Transverse colon (tissue), 4 donors: ENCODE measurements at regions not wholly inside any gene's neighbourhood (a gene's known extent, or its start where the extent isn't known, plus 50 kb on each side); places are given as distances from the start of the nearest gene placed in this dataset.

ENCODE experiments used
- DNase-seq: peaks from one replicate; pipeline ENCODE4 v3.0.0-alpha.2; 2019
- H3K27ac ChIP-seq, 4 donors: fragments of 200-600 bp; sonication (generic); 2 replicates each; pipeline ENCODE4 v1.5.1; 2016 to 2018; ENCODE audit warnings: inconsistent platforms in 4 of 4
- H3K27me3 ChIP-seq: fragments of 200-600 bp; sonication (generic); 2 replicates; pipeline ENCODE4 v1.5.1; 2017; ENCODE audit warnings: inconsistent platforms
- H3K36me3 ChIP-seq, 4 donors: fragments of 200-600 bp; sonication (generic); 2 replicates each; pipeline ENCODE4 v1.5.1; 2017 to 2019; ENCODE audit warnings: inconsistent platforms in 4 of 4
- H3K4me1 ChIP-seq, 4 donors: fragments of 200-600 bp; sonication (generic); 2 replicates each; pipeline ENCODE4 v1.5.1; 2017 to 2020; ENCODE audit warnings: inconsistent platforms in 4 of 4
- H3K4me3 ChIP-seq, 4 donors: fragments of 200-600 bp; sonication (generic); 1 replicate in 1 of 4; 2 replicates in 3 of 4; pipeline versions ENCODE4 v1.5.1 to v1.6.1; 2017 to 2019; ENCODE audit warnings: inconsistent platforms in 4 of 4
- H3K9me3 ChIP-seq, 2 donors: fragments of 200-600 bp; sonication (generic); 2 replicates each; pipeline ENCODE4 v1.5.1; 2017 to 2019; ENCODE audit warnings: inconsistent platforms in 2 of 2
- EP300 ChIP-seq: sonication (generic); formaldehyde crosslinking; IDR thresholded peaks from one replicate; pipeline ENCODE4 v1.6.1; 2017; ENCODE audit warnings: antibody characterized with exemption, low read depth
- POLR2A ChIP-seq: fragments of 450-650 bp; IDR thresholded peaks from one replicate; pipeline ENCODE4 v1.6.1; 2016; ENCODE audit warnings: antibody characterized with exemption, mild to moderate bottlenecking, moderate library complexity
- POLR2AphosphoS5 ChIP-seq, 3 donors: sonication (generic); formaldehyde crosslinking; IDR thresholded peaks; one replicate each; pipeline ENCODE4 v1.6.1; 2016; ENCODE audit warnings: antibody characterized with exemption in 3 of 3
- WGBS, 2 donors: methylation state at CpG; one replicate each; pipeline ENCODE4 v1.1.5; 2018; ENCODE audit warnings: low coverage in 1 of 2; 5-methylcytosine and 5-hydroxymethylcytosine counted together
- in situ Hi-C, 4 donors: fragments of 200-750 bp; cut with MboI; loops; one replicate each; pipeline versions ENCODE4 v1.15.0 to v1.15.1; 2017; ENCODE audit warnings: low sequenced_read_pairs in 3 of 4, low pct_ligation_motif_present in 1 of 4, low pct_unique_long_range_greater_than_20kb in 1 of 4
- intact Hi-C: fragments of 100-400 bp; cut with DNase I; formaldehyde crosslinking; loops from one replicate; pipeline ENCODE4 v1.15.1; 2023; ENCODE audit warnings: low total_unique reads
- TF ChIP-seq, protein P1 (sequence below), 5 experiments: fragments of 200-600 bp in 3 of 5; fragments of 450-650 bp in 2 of 5; sonication (generic) in 3 of 5; IDR thresholded peaks; 1 replicate in 2 of 5; 2 replicates in 3 of 5; pipeline ENCODE4 v1.5.1; 2016 to 2017; ENCODE audit warnings: antibody characterized with exemption in 5 of 5, inconsistent platforms in 3 of 5, mild to moderate bottlenecking in 2 of 5, moderate library complexity in 1 of 5

DNA sequence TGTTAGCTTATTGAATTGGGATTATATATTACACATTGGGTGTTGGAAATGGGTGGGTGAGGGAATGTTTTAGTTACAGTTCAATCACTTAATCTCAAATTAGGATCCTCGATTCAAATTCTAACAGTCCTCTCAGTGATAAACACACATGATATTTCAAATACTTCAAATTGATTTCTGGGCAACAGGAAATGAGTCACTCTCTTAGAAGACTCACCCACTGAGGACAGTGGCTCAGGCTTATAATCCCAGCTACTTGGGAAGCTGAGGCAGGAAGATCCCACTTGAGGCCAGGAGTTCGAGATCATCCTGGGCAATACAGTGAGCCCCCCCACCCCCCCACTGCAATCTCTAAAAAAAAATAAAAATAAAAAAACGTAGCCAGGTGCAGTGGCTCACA, 435.3 kb downstream of the KLF12 start:
- Histone ChIP-seq H3K36me3 (peaks cover 0 to 2% (median 0%) of the 10 kb centered on the region in 4 donors), H3K9me3 (no peaks in the 10 kb centered on the region), H3K27ac (no peak overlapping the region), H3K4me1 (peaks cover 0 to 7% (median 0%) of the 10 kb centered on the region in 4 donors), H3K27me3 (no peaks in the 10 kb centered on the region), H3K4me3 (no peak overlapping the region)
- TF ChIP-seq, protein P1, sequence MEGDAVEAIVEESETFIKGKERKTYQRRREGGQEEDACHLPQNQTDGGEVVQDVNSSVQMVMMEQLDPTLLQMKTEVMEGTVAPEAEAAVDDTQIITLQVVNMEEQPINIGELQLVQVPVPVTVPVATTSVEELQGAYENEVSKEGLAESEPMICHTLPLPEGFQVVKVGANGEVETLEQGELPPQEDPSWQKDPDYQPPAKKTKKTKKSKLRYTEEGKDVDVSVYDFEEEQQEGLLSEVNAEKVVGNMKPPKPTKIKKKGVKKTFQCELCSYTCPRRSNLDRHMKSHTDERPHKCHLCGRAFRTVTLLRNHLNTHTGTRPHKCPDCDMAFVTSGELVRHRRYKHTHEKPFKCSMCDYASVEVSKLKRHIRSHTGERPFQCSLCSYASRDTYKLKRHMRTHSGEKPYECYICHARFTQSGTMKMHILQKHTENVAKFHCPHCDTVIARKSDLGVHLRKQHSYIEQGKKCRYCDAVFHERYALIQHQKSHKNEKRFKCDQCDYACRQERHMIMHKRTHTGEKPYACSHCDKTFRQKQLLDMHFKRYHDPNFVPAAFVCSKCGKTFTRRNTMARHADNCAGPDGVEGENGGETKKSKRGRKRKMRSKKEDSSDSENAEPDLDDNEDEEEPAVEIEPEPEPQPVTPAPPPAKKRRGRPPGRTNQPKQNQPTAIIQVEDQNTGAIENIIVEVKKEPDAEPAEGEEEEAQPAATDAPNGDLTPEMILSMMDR (IDR thresholded peaks at IDR 0.05) = no peak
- no peak for TF ChIP-seq POLR2AphosphoS5 (IDR thresholded peaks at IDR 0.05)
- no peak for TF ChIP-seq EP300
- TF ChIP-seq POLR2A = no peak
- 64 to 92% methylated on average over 1 to 3 of the region's 3 CpGs for WGBS, 2 donors
- intact Hi-C loops = no loop called here
- no peak for DNase-seq
- in situ Hi-C loops = no loop called here

DNA sequence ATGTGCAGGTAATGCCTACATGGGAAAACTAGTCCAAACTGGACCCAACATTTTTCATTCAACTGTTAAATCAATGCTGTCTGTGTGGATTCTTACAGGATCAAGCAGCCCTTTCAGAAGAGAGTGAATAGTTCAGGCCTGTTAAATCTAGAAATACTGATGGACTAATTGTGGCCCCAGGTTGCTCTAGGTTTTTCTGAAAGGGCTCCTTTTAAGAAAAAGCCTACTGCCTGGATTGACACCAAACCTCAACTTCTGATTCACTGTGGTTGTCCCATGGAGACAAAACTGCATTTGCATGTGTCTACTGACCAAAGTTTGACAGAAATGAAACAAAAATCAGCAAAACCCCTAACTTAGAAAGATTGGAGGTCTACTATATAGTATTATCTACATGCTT, 437.0 kb downstream of the KLF12 start:
- Histone ChIP-seq H3K36me3 (peaks cover 0 to 5% (median 0%) of the 10 kb centered on the region in 4 donors), H3K4me3 (no peak overlapping the region), H3K27ac (no peak overlapping the region), H3K27me3 (no peaks in the 10 kb centered on the region), H3K9me3 (no peaks in the 10 kb centered on the region), H3K4me1 (peaks cover 0 to 3% (median 0%) of the 10 kb centered on the region in 4 donors)
- no peak for DNase-seq
- intact Hi-C loops (no loop called here), in situ Hi-C loops (no loop called here)
- TF ChIP-seq EP300 = no peak
- TF ChIP-seq POLR2A = no peak
- TF ChIP-seq POLR2AphosphoS5 (IDR thresholded peaks at IDR 0.05) = no peak
- TF ChIP-seq, protein P1 (IDR thresholded peaks at IDR 0.05) = no peak

DNA sequence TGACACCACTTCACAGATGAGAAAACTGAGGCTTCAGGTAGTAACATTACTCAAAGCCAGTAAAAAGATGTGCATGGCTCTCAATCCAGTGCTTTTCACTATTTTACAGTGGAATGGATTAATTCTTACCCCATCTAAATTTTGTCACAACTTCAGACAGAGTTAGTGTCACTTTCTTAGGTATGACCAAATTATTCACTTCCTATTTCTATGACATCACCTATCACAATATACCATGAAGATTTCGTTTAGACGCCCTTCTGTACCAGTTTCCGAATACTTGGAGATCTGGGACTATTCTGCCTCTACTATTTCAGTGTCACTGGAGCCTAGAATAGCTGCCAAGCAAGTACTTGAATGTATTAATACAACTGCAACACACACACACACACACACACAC, 437.5 kb downstream of the KLF12 start:
- in situ Hi-C loops (no loop called here), intact Hi-C loops (no loop called here)
- WGBS, 2 donors = 97% methylated on average over 3 of the region's 3 CpGs
- Histone ChIP-seq H3K4me1 (no peaks in the 10 kb centered on the region), H3K27ac (no peak overlapping the region), H3K4me3 (no peak overlapping the region), H3K9me3 (no peaks in the 10 kb centered on the region), H3K36me3 (peaks cover 0 to 5% (median 0%) of the 10 kb centered on the region in 4 donors), H3K27me3 (no peaks in the 10 kb centered on the region)
- TF ChIP-seq EP300 = no peak
- no peak for TF ChIP-seq POLR2A
- TF ChIP-seq, protein P1 (IDR thresholded peaks at IDR 0.05) = no peak
- TF ChIP-seq POLR2AphosphoS5 (IDR thresholded peaks at IDR 0.05) = no peak
- no peak for DNase-seq

DNA sequence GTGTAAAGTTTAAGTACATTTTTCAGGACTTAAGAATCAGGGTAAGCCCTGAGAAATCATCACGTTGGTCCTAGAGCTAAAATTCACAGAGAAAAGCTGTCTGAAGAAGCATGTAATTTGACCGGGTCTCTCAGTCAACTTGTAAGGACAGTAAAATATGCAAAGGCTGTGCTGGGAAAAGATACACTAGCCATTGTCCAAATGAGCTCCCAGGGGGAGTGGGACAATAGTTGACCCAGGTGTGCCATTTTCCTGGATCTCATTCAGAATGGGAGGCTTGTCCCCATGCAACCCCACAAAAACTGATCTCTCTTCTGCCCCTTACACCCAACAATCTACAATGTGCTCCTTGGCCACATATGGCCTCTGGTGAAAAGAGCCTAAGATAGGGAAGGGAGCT, 437.9 kb downstream of the KLF12 start:
- TF ChIP-seq POLR2AphosphoS5 (IDR thresholded peaks at IDR 0.05) (no peak), EP300 (no peak), POLR2A (no peak)
- TF ChIP-seq, protein P1 (IDR thresholded peaks at IDR 0.05) = no peak
- in situ Hi-C loops (no loop called here), intact Hi-C loops (no loop called here)
- no peaks in the 10 kb centered on the region for H3K9me3 ChIP-seq
- 60 to 93% methylated on average over 1 to 2 of the region's 2 CpGs for WGBS, 2 donors
- no peak overlapping the region for H3K4me3 ChIP-seq
- no peak for DNase-seq
- H3K27ac ChIP-seq = no peak overlapping the region
- no peaks in the 10 kb centered on the region for H3K27me3 ChIP-seq
- no peaks in the 10 kb centered on the region for H3K4me1 ChIP-seq
- peaks cover 0 to 5% (median 0%) of the 10 kb centered on the region in 4 donors for H3K36me3 ChIP-seq
